Sigmoid colon (tissue), 4 donors: ENCODE measurements at regions not wholly inside any gene's neighbourhood (a gene's known extent, or its start where the extent isn't known, plus 50 kb on each side); places are given as distances from the start of the nearest gene placed in this dataset.

Experiments
- EP300 ChIP-seq, 4 donors: sonication (generic); formaldehyde crosslinking; IDR thresholded peaks; one replicate each; pipeline ENCODE4 v1.6.1; 2017; ENCODE audit warnings: antibody characterized with exemption in 4 of 4
- POLR2A ChIP-seq, 2 donors: fragments of 450-650 bp; IDR thresholded peaks; one replicate each; pipeline ENCODE4 v1.6.1; 2016; ENCODE audit warnings: antibody characterized with exemption in 2 of 2, mild to moderate bottlenecking in 2 of 2, moderate library complexity in 2 of 2
- POLR2AphosphoS5 ChIP-seq, 4 donors: sonication (generic); formaldehyde crosslinking; IDR thresholded peaks; one replicate each; pipeline ENCODE4 v1.6.1; 2017; ENCODE audit warnings: antibody characterized with exemption in 4 of 4
- TF ChIP-seq, protein P1 (sequence below), 4 experiments: fragments of 450-650 bp in 3 of 4; fragments of 200-600 bp in 1 of 4; IDR thresholded peaks; one replicate each; pipeline ENCODE4 v1.5.1; 2016 to 2019; ENCODE audit warnings: antibody characterized with exemption in 4 of 4, mild to moderate bottlenecking in 3 of 4, moderate library complexity in 2 of 4

DNA sequence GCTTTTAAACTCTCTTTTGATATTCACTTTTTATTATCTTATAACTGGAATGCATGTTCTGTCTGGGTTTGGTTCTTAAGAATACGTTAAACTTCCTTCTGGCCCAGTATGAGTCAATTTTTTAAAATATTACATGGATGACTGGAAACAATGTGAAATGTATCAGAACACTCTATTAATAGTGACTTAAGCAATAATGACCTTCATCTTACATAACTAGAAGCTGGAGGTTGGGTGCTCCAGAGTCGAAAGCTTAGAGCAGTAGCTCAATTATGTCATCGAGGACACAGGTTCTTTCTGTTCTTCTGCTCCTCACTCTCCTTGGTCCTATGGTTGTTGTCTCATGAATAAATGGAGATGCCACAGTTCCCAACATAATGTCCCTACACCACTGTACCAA, 91.6 kb upstream of the FOXD3 start:
- TF ChIP-seq, protein P1, sequence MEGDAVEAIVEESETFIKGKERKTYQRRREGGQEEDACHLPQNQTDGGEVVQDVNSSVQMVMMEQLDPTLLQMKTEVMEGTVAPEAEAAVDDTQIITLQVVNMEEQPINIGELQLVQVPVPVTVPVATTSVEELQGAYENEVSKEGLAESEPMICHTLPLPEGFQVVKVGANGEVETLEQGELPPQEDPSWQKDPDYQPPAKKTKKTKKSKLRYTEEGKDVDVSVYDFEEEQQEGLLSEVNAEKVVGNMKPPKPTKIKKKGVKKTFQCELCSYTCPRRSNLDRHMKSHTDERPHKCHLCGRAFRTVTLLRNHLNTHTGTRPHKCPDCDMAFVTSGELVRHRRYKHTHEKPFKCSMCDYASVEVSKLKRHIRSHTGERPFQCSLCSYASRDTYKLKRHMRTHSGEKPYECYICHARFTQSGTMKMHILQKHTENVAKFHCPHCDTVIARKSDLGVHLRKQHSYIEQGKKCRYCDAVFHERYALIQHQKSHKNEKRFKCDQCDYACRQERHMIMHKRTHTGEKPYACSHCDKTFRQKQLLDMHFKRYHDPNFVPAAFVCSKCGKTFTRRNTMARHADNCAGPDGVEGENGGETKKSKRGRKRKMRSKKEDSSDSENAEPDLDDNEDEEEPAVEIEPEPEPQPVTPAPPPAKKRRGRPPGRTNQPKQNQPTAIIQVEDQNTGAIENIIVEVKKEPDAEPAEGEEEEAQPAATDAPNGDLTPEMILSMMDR (IDR thresholded peaks at IDR 0.05), result no peak
- TF ChIP-seq POLR2A (IDR thresholded peaks at IDR 0.05), result no peak
- no peak for TF ChIP-seq POLR2AphosphoS5 (IDR thresholded peaks at IDR 0.05)
- TF ChIP-seq EP300 (IDR thresholded peaks at IDR 0.05), result no peak
